ENCODE measurements at regions not wholly inside any gene's neighbourhood (a gene's known extent, or its start where the extent isn't known, plus 50 kb on each side); places are given as distances from the start of the nearest gene placed in this dataset.

DNA sequence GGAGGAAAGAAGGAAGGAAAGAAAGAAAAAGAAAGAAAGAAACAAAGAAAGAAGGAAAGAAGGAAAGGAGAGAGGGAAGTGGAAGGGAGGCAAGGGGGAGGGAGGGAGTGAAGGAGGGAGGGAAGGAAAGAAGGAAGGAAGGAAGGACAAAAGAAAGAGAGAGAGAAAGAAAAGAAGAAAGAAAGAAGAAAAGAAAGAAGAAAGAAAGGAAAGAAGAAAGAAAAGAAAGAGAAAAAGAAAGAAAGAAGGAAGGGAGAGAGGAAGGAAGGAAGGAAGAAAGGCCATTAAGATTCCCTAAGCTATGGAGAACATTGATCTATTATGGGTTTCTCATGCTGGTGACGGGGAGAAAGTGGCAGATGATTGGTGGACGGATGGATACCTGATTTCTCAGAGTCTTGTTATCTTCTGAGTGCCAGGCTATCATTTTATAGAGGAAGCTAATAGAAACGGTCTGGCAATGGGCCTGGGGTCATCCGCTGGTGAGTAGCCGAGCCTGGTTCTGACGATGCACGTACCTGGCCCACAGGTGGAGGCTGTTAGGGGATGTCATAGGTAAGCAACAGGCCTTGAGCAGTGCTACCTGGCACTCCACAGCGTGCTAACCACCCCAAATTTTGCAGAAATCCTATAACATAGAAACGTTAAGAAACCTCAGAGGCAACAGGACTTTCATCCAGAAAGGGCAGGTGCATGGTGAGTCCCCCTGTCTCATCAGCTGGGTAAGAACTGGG is 142.9 kb downstream of the SHOX start:
- no peaks in the 10 kb centered on the region for H3K36me3 ChIP-seq
- 73 to 82% methylated on average over 9 of the region's 9 CpGs for WGBS, 2 donors
- H3K4me3 ChIP-seq, result no peak overlapping the region
- no peaks in the 10 kb centered on the region for H3K4me1 ChIP-seq
- H3K9me3 ChIP-seq, result peaks cover 0 to 4% (median 0%) of the 10 kb centered on the region in 4 donors
- no peak for TF ChIP-seq POLR2A (IDR thresholded peaks at IDR 0.05)
- TF ChIP-seq EP300 (IDR thresholded peaks at IDR 0.05), result no peak
- no peak for TF ChIP-seq CTCF (IDR thresholded peaks at IDR 0.05)
- H3K27ac ChIP-seq, result no peak overlapping the region
- no peaks in the 10 kb centered on the region for H3K27me3 ChIP-seq
- no peak for DNase-seq (ENCODE audit: low spot score in 2 of 2)

- TF ChIP-seq EP300 (IDR thresholded peaks at IDR 0.05), result no peak
- no peak for TF ChIP-seq CTCF (IDR thresholded peaks at IDR 0.05)
- TF ChIP-seq POLR2A (IDR thresholded peaks at IDR 0.05), result no peak
- no peak overlapping the region for H3K27ac ChIP-seq
- peaks cover 0 to 8% (median 0%) of the 10 kb centered on the region in 4 donors for H3K9me3 ChIP-seq
- H3K27me3 ChIP-seq, result no peaks in the 10 kb centered on the region
- no peaks in the 10 kb centered on the region for H3K36me3 ChIP-seq
- no peak overlapping the region for H3K4me3 ChIP-seq
- no peak for DNase-seq (ENCODE audit: low spot score in 2 of 2)
- H3K4me1 ChIP-seq, result no peaks in the 10 kb centered on the region
- WGBS, 2 donors, result 78 to 80% methylated on average over 6 of the region's 6 CpGs
Measured at GRCh38 chrX:771536-771935, 140.9 kb downstream of the SHOX start.

DNA sequence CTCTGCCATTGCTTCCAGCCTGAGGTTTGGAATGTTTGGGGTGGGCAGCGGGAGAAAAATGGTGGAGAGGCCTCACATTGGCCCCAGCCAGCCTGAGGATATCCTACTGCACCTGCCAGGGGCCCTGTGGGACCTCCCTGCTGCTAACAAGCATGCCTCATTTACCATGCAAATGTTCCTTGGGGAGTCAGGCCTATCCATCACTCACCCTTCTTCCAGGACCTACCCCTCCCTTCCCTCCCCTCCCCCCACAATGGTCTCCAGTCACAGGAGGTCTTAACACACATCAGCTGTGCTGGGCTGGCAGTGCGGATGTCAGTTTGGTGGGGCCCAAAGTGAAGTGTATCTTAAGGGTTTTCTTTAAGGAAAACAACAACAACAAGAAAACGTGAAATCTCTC is 139.2 kb downstream of the SHOX start:
- peaks cover 0 to 8% (median 0%) of the 10 kb centered on the region in 4 donors for H3K9me3 ChIP-seq
- WGBS, 2 donors, result 30 to 37% methylated on average over 3 of the region's 3 CpGs
- no peak for TF ChIP-seq CTCF (IDR thresholded peaks at IDR 0.05)
- TF ChIP-seq POLR2A (IDR thresholded peaks at IDR 0.05), result no peak
- TF ChIP-seq EP300 (IDR thresholded peaks at IDR 0.05), result no peak

GRCh38 chrX:768596-768995 is 138.0 kb downstream of the SHOX start:
- Histone ChIP-seq H3K36me3 (no peaks in the 10 kb centered on the region), H3K9me3 (peaks cover 0 to 8% (median 0%) of the 10 kb centered on the region in 4 donors), H3K4me1 (no peaks in the 10 kb centered on the region), H3K27me3 (no peaks in the 10 kb centered on the region), H3K4me3 (no peak overlapping the region), H3K27ac (no peak overlapping the region)
- WGBS, 2 donors, result 78 to 79% methylated on average over 7 of the region's 7 CpGs
- no peak for TF ChIP-seq EP300 (IDR thresholded peaks at IDR 0.05)
- TF ChIP-seq CTCF (IDR thresholded peaks at IDR 0.05), result no peak
- no peak for TF ChIP-seq POLR2A (IDR thresholded peaks at IDR 0.05)
- no peak for DNase-seq (ENCODE audit: low spot score in 2 of 2)

More for the DNA sequence above, 139.2 kb downstream of the SHOX start:
- no peaks in the 10 kb centered on the region for H3K4me1 ChIP-seq
- DNase-seq (ENCODE audit: low spot score in 2 of 2), result no peak
- H3K27me3 ChIP-seq, result no peaks in the 10 kb centered on the region
- H3K27ac ChIP-seq, result no peak overlapping the region
- H3K36me3 ChIP-seq, result no peaks in the 10 kb centered on the region
- H3K4me3 ChIP-seq, result no peak overlapping the region

GRCh38 chrX:758917-759316 is 128.3 kb downstream of the SHOX start:
- H3K36me3 ChIP-seq, result no peaks in the 10 kb centered on the region
- H3K27ac ChIP-seq, result no peak overlapping the region
- no peak overlapping the region for H3K4me3 ChIP-seq
- H3K27me3 ChIP-seq, result no peaks in the 10 kb centered on the region
- peaks cover 0 to 16% (median 0%) of the 10 kb centered on the region in 4 donors for H3K9me3 ChIP-seq
- 86 to 88% methylated on average over 6 of the region's 6 CpGs for WGBS, 2 donors
- TF ChIP-seq EP300 (IDR thresholded peaks at IDR 0.05) (no peak), CTCF (IDR thresholded peaks at IDR 0.05) (no peak), POLR2A (IDR thresholded peaks at IDR 0.05) (no peak)
- no peaks in the 10 kb centered on the region for H3K4me1 ChIP-seq
- no peak for DNase-seq (ENCODE audit: low spot score in 2 of 2)
